ENCODE measurements at regions not wholly inside any gene's neighbourhood (a gene's known extent, or its start where the extent isn't known, plus 50 kb on each side); places are given as distances from the start of the nearest gene placed in this dataset.

GRCh38 chr11:15651816-15652215, 537.1 kb downstream of the INSC start:
- no peak for TF ChIP-seq CTCF (IDR thresholded peaks at IDR 0.05; ENCODE audit: insufficient read depth, low read depth, low read length, missing control alignments)
- no peak for DNase-seq (ENCODE audit: low read depth)
- H3K4me3 ChIP-seq (ENCODE audit: low read length) = no peak overlapping the region

- no peak for DNase-seq (ENCODE audit: low read depth)
- no peak for TF ChIP-seq CTCF (IDR thresholded peaks at IDR 0.05; ENCODE audit: insufficient read depth, low read depth, low read length, missing control alignments)
- no peak overlapping the region for H3K4me3 ChIP-seq (ENCODE audit: low read length)
Measured at GRCh38 chr11:15653191-15653710, 538.5 kb downstream of the INSC start.

- peak; percentile 4 for DNase-seq (ENCODE audit: low read depth)
- no peak for TF ChIP-seq CTCF (IDR thresholded peaks at IDR 0.05; ENCODE audit: insufficient read depth, low read depth, low read length, missing control alignments)
- no peak overlapping the region for H3K4me3 ChIP-seq (ENCODE audit: low read length)
Measured at GRCh38 chr11:15654451-15654850, 539.7 kb downstream of the INSC start.

GRCh38 chr11:15655552-15655951, 540.8 kb downstream of the INSC start:
- DNase-seq (ENCODE audit: low read depth) = no peak
- no peak overlapping the region for H3K4me3 ChIP-seq (ENCODE audit: low read length)
- no peak for TF ChIP-seq CTCF (IDR thresholded peaks at IDR 0.05; ENCODE audit: insufficient read depth, low read depth, low read length, missing control alignments)

- no peak for TF ChIP-seq CTCF (IDR thresholded peaks at IDR 0.05; ENCODE audit: insufficient read depth, low read depth, low read length, missing control alignments)
- no peak for DNase-seq (ENCODE audit: low read depth)
- no peak overlapping the region for H3K4me3 ChIP-seq (ENCODE audit: low read length)
Measured at GRCh38 chr11:15657264-15657663, 542.5 kb downstream of the INSC start.

GRCh38 chr11:15660496-15660895, 545.8 kb downstream of the INSC start:
- no peak for TF ChIP-seq CTCF (IDR thresholded peaks at IDR 0.05; ENCODE audit: insufficient read depth, low read depth, low read length, missing control alignments)
- DNase-seq (ENCODE audit: low read depth) = peak; percentile 54
- H3K4me3 ChIP-seq (ENCODE audit: low read length) = no peak overlapping the region

GRCh38 chr11:15662285-15662684, 547.6 kb downstream of the INSC start:
- no peak overlapping the region for H3K4me3 ChIP-seq (ENCODE audit: low read length)
- DNase-seq (ENCODE audit: low read depth) = no peak
- TF ChIP-seq CTCF (IDR thresholded peaks at IDR 0.05; ENCODE audit: insufficient read depth, low read depth, low read length, missing control alignments) = no peak

All from epithelial cell of esophagus (primary cell).